ENCODE measurements at regions not wholly inside any gene's neighbourhood (a gene's known extent, or its start where the extent isn't known, plus 50 kb on each side); places are given as distances from the start of the nearest gene placed in this dataset.

DNA sequence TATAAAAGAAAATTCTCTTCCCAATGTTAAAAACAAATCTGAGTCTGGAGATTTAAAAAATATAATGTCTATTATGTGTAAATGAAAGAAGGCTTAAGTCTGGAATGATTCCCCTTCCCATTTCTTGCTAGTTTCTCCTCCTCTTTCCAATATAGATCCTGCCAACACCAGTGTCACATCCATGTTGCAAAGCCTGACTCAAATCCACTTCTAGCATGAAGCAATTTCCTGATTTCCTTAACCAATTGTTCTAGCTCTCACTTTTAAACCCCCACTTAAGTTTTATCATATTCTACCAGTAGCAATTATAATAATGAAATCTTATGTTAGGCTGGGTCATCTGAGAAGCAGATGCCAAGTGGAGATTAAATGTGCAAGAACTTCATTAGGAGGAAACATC, 100.1 kb upstream of the SEC61G start:
- TF ChIP-seq, protein P1, sequence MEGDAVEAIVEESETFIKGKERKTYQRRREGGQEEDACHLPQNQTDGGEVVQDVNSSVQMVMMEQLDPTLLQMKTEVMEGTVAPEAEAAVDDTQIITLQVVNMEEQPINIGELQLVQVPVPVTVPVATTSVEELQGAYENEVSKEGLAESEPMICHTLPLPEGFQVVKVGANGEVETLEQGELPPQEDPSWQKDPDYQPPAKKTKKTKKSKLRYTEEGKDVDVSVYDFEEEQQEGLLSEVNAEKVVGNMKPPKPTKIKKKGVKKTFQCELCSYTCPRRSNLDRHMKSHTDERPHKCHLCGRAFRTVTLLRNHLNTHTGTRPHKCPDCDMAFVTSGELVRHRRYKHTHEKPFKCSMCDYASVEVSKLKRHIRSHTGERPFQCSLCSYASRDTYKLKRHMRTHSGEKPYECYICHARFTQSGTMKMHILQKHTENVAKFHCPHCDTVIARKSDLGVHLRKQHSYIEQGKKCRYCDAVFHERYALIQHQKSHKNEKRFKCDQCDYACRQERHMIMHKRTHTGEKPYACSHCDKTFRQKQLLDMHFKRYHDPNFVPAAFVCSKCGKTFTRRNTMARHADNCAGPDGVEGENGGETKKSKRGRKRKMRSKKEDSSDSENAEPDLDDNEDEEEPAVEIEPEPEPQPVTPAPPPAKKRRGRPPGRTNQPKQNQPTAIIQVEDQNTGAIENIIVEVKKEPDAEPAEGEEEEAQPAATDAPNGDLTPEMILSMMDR (conservative IDR thresholded peaks at IDR 0.05): no peak
- TF ChIP-seq ZFX (IDR thresholded peaks at IDR 0.05): no peak

Measured in C4-2B (cell line).